M059J (cell line): ENCODE measurements at regions not wholly inside any gene's neighbourhood (a gene's known extent, or its start where the extent isn't known, plus 50 kb on each side); places are given as distances from the start of the nearest gene placed in this dataset.
A peak's percentile ranks its signal among the peaks of the same experiment; 100 is the strongest.

Source experiments
- DNase-seq: peaks from one replicate; pipeline ENCODE4 v3.0.0-alpha.2; 2012; ENCODE audit warnings: low read depth

- DNase-seq, result no peak
These were observed 89.5 kb downstream of the ZC3H11B start for GRCh38 chr1:219523411-219523810.

GRCh38 chr1:219521325-219521724 lies 91.6 kb downstream of the ZC3H11B start:
- DNase-seq, result no peak

DNA sequence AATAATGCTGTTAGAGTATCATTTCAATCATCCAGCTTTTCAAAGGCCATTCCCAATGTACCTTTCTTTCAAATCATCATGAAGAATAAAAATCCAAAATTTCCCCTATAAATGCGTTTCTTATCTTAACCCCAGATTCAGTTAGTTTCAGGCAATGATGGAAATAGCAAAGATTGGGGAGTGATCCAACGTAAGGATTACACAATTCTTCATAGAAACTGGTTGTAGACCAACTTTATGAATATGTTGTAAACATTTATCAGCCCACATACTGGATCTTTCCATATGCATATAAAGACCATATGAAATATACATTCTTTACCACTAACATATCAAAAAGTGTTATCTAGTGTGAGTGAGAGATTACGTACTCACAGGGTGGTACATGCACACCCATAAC lies 92.7 kb downstream of the ZC3H11B start:
- DNase-seq, result no peak

DNA sequence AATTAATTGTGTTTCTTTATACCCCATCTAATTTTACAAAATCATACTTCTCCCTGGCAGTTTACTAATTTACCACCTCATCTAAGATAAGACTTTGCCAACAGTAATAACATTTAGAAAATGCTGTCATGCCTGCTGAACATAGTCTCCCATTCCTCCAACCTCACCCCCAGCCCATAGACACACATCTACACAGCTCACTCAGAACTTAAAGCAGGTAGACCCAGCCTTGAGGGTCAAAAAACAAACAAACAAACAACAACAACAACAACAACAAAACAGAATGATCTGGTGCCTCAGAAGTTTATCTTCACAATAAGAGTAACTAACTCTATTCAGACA lies 94.0 kb downstream of the ZC3H11B start:
- DNase-seq, result no peak

- peak; percentile 95 for DNase-seq
These were observed 94.6 kb downstream of the ZC3H11B start for GRCh38 chr1:219518168-219518906.

GRCh38 chr1:219517031-219517430 lies 95.9 kb downstream of the ZC3H11B start:
- DNase-seq, result peak; percentile 81

- peak; percentile 12 for DNase-seq
These were observed 98.2 kb downstream of the ZC3H11B start for GRCh38 chr1:219514728-219515127.

- DNase-seq, result no peak
These were observed 105.5 kb downstream of the ZC3H11B start for GRCh38 chr1:219507437-219507836.

GRCh38 chr1:219506936-219507335 lies 106.0 kb downstream of the ZC3H11B start:
- DNase-seq, result no peak

DNA sequence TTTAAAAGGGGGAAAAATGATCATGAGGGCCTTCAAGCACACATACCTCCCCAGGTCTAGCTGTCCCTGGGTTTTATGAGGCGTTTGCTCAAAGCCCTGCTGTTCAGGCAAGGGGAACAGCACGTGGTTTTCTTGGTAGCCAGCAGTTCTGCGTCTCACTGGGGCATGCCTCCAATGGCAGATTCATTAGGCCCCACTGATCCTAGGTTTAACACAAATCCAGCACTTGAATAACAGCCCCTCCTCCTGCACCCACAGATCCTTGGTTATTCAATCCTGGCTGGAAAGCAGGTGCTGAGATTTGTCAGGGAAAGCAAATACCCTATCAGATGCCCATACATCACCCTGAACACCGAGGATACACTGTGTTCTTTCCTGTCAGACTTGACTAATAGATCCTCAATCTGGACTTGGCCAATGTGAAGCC lies 106.4 kb downstream of the ZC3H11B start:
- DNase-seq, result peak; percentile 31

GRCh38 chr1:219505886-219506285 lies 107.0 kb downstream of the ZC3H11B start:
- peak; percentile 70 for DNase-seq

- no peak for DNase-seq
These were observed 109.3 kb downstream of the ZC3H11B start for GRCh38 chr1:219503604-219504003.

DNA sequence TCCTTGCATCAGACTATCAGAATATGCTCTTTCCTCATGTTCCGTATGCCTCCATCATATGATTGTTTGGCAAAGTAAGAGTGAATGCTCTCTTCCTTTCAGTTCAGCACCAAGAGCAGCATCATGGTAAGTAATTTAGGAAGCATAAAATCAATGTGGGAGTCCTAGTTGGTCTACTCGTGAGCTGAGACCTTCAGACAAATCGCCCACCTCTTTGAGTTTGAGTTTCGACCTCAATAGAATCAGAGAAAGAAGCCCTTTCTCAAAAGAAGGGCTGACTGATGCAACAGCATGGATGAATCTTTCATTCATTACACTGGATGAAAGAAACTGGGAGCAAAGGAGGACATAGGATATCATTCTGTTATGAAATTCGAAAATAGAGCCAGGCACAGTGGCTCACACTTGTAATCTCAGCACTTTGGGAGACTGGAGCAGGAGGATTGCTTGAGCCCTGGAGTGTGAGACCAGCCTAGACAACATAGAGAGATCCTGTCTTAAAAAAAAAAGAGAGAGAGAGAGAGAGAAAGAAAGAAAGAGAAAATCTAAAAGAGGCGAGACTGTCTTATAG lies 112.5 kb downstream of the ZC3H11B start:
- DNase-seq, result no peak

DNA sequence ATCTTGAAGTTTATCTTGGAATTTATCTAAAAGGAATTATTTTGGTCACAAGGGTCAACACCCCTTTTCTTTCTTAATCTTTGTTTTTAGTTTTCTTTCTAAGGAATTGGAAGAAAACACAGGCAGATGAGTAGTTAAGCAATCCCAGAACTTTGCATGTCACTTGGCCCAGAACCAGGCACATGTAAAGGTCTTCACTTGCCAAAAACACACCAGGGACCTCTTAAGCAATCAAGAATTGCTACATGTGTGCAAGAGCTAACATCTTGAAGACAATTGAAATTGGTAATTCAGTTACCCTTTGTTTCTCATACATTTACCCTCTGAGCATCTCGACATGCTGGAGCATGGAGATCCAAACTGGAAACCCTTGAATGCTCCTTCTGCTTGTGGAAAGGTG lies 114.2 kb downstream of the ZC3H11B start:
- DNase-seq, result no peak

- no peak for DNase-seq
These were observed 117.0 kb downstream of the ZC3H11B start for GRCh38 chr1:219495737-219496408.

DNA sequence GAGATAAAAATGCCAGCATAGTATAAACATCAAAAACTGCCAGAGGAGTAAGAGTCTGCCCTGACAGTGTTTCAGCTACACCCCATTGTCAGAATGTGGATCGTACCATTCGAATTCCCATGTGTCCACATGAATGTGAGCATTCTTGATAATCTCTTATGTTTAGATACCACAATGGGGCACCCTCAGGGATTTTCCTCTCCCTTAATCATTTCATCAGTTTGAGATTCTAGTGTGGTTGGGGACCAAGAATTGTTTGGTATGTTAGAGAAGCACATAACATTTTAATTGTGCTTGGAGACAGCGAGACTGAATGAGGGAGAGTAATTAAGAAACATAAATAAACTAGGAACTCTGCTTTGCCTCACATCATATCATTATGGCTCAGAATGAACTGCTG lies 120.2 kb downstream of the ZC3H11B start:
- DNase-seq, result no peak

DNA sequence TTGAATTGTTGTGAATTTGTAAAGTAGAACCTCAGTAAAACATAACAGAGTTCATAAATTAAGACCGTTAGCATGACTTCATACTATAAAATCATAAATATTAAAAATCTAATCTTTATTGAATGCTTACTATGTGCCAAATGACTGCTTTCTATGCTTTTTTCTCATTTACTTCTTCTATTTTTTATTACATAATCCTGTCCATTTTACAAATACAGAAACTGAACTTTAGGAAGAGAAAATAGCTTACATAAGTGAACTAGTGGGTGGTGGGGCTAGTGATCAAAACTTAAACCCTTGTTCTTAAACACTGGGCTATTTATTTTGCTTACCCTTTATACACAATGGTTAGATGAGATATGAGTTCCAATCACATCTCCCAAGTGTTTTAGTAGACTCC lies 122.3 kb downstream of the ZC3H11B start:
- DNase-seq, result no peak

DNA sequence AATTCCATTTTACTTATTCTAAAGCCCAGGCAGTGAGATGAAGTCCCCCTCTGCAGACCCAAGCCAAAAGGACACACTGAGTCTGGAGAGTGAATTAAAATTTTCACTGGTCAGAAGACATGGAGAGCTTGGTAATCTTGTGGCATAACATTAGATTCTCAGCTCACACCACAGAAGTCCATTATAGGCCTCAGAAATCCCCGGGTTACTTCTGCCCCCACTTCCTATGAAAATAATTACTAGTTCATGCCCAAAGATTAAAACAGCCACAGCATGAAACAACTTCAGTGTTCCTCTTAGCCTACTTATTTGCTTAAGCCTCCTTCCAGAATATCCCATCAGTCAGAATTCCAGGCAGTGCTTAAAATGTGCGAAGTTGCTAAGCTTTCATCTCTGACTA lies 123.3 kb downstream of the ZC3H11B start:
- no peak for DNase-seq

- DNase-seq, result no peak
These were observed 124.6 kb downstream of the ZC3H11B start for GRCh38 chr1:219488275-219488674.

DNA sequence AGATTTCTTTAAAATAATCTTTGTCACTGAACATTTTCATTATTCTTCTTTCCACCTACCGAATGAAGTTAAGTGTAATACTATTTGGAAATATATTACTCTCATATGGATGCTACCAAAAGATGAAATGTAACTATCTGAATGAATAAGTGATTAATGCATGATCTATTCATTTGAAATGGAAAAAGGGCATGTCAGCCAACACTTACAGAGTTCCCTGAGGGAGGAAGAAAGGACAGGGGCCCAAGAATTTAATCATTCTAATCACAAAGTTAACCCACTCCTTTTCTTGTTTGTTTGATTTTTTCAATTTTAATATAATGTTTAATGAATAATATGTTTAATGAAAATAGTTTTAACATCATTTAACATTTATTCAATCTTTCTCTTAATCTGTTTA lies 129.4 kb downstream of the ZC3H11B start:
- no peak for DNase-seq

DNA sequence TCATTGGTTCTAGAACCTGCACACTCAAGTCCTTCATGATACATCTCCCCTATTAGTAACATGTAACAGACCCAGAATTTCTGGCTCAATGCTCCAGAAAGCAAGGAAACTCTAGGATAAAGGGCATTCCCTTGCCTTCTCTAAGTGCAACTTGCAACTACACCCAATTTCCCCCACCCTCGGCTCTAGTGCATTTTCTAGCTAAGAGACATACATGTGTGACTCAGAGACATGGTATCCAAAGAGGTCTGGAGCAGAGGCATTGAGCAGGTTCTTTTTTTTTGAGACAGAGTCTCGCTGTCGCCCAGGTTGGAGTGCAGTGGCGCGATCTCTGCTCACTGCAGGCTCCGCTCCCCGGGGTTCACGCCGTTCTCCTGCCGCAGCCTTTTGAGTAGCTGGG lies 132.9 kb downstream of the ZC3H11B start:
- DNase-seq, result peak; percentile 47

- DNase-seq, result no peak
These were observed 134.1 kb downstream of the ZC3H11B start for GRCh38 chr1:219478811-219479210.

DNA sequence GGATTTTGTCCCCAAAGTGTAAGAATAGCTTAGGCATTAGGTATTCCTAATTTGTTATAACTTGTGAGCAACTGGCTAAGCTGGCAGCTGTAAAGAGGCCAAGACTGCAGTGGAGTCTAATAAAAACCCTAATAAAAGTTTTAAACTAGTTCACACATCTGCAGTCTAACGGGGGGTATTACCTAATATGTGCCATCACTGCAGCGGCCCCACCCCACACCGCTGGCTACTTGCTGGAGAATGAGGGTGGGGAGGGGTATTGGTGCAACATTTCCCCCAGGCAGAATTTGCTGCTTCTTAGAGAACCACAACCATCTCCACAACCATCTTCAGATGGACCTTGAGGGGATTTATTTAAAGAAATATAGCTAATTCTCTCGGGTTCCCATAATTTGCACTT lies 135.0 kb downstream of the ZC3H11B start:
- no peak for DNase-seq
